GM11168 (cell line): ENCODE measurements at regions not wholly inside any gene's neighbourhood (a gene's known extent, or its start where the extent isn't known, plus 50 kb on each side); places are given as distances from the start of the nearest gene placed in this dataset.
"Not testable (repeated sequence)": the region's sequence is repeated elsewhere in the genome, so short reads cannot be mapped to it uniquely, and the experiment has no call there.

Experiments used
- in situ Hi-C: fragments of 300-500 bp; cut with MboI; formaldehyde crosslinking; loops from one replicate; pipeline ENCODE4 v1.12.0; 2022; ENCODE audit warnings: low sequenced_read_pairs; ENCODE audit not compliant: unreplicated experiment

DNA sequence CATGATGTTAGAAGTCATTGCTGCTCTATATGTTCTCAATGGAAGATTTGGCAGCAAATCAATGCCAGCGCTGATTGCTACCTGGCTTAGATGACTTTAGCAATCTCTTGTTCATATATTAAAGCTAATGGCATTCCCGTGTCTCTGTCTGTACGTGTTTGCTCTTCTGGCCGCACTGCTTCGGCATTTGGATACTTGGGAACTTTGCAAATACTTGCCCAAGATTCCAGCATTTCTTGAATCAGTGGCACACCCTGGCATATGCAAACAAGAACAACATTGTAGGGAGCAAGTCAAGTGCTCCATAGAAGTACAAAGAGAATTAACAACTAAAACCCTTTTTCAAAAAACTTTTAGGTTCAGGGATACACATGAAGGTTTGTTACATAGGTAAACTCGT is 128.9 kb upstream of the TMEM164 start:
- in situ Hi-C loops: no loop called here

DNA sequence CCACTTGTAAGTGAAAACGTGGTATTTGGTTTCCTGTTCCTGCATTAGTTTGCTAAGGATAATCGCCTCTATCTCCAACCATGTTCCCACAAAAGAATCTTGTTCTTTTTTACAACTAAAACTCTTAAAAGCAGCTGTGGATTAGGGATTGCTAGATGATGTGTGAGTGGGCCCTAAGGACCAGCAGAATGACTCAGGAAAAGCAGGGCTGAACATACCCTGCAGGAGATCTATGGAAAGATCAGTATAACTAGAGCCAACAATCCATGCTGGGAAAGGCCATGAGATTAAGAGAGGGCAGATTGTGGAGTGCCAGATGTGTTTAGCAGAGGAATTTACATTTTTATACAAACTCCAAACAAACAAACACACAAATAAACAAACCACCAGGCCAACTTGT is 128.4 kb upstream of the TMEM164 start:
- in situ Hi-C loops: no loop called here

DNA sequence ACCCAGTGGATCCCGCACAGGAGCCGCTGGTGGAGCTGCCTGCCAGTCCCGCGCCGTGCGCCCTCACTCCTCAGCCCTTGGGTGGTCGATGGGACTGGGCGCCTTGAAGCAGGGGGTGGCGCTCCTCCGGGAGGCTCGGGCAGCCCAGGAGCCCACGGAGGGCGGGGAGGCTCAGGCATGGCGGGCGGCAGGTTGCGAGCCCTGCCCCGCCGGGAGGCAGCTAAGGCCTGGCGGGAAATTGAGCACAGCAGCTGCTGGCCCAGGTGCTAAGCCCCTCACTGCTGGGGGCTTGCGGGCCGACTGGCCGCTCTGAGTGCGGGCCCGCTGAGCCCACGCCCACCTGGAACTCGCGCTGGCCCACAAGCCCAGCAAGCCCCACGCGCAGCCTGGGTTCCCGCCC is 127.1 kb upstream of the TMEM164 start:
- in situ Hi-C loops: loop anchor here (25.0 kb wide), 1 partner anchor 389 kb away; the partner anchor contains the start of gene GUCY2F

DNA sequence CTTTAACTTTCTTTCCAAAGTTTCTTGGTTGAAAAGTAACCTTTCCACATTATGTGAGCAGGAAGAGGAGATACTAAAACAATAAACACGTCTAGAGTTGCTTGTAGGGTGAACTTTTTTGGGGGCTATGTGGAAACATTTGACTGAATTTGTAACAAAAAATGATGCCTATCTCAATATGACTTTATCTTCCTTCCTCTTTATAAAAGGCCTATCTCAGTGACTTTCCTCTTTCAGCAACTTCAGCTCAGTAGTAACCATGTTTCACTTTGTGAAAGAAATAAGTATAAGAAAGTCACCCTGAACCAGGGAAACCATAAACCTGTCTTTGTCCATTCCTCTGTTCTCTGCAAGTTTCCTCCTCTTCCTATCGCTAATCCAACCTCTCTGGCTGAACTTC is 124.7 kb upstream of the TMEM164 start:
- in situ Hi-C loops: loop anchor here (25.0 kb wide), 1 partner anchor 391 kb away; the partner anchor contains the start of gene GUCY2F

DNA sequence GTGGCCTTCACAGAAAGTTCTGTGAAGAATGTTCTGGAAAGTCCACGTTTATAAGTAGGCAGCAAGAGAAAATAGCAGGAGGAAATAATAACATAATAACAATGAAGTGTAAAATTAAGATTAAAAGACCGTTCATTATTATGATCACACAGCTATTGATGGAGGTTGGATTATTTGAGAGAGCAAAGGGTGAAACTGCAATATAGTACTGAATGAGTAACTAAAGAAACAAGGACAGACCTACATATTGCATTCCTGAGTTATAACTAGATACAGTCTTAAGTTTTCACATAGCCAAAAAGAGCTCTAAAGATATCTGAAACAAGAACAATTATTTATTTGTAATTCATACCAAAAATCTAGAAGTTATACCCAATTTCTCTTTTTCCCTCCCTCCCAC is 122.9 kb upstream of the TMEM164 start:
- in situ Hi-C loops: loop anchor here (25.0 kb wide), 1 partner anchor 393 kb away; the partner anchor contains the start of gene GUCY2F

DNA sequence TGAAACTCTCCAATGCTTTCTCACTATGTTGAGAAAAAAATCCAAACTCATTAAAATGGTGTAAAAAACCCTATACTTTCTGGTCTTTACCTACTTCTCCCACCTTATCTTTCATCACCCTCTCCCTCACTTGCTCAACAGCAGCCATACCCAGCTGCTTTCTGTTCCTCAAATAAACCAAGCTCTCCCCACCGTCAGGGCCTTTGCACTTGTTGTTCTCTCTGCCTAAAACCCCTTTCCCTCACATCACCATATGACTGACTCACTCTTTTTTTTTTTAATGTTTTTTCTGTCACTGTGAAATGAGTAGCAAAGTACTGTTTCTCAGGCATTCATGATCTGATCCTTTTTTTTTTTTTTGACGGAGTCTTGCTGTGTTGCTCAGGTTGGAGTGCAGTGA is 122.3 kb upstream of the TMEM164 start:
- in situ Hi-C loops: loop anchor here (25.0 kb wide), 1 partner anchor 393 kb away; the partner anchor contains the start of gene GUCY2F

DNA sequence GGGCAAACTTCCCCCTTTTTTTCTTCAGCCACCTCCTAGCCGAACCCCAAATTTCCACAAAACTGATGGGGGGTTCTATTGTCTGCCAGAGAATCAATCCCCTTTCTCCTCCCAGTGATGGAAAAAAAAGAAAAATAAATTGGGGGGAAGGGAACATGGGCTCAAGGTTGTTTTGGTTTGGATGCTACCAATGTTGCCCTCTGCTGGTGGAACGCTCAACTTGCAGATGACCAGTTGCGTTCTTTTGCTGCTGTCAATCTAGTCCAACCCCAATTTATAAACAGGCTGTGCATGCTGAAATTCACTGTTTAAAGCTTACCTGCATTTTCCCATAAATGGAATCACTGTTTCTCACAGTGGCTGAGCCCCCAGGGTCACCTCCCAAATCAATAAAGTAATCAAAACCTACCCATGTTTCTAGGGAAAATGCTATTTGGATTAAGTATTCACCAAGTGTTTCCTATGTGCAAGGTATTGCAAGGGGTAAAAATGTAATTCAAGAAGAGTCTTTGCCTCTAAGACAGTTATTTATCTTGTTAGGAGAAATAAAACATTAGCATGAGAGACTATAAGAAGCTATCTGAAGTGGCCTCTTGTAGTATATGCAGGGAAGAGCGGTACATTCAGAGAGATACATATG is 116.7 kb upstream of the TMEM164 start:
- in situ Hi-C loops: loop anchor here (25.0 kb wide), 1 partner anchor 399 kb away; the partner anchor contains the start of gene GUCY2F

DNA sequence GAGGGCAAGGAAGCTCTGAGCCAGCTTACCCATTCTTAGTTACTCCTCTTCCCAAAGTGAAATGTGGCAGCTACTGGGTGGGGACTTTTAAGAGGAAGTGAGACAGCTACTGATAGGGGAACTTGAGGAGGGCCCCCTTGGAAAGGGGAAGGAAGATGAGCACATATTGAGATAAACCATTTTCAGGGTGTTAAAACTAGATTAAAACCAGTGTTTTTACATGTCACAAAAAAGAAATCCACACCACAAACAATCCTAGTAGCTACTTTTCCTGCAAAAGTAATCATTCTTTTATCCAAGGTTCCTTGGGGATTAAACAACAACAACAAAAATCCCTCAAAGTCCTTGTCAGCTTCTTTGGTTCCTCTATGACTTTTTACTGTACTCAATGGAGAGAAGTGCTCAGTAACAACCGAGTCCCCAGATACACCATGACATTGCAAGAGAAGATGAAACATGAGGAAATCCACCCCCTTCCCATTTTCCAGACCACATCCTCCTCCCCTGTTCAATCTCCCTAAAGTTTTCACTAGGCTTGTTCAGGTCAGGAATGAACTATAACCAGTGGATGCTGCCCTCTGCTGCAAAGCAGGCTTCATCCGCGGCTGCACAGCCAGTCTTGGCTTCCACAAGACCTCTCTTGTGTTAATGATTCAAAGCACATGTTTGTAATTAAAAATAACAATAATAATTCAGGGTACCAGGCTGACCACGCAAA is 113.5 kb upstream of the TMEM164 start:
- in situ Hi-C loops: loop anchor here (25.0 kb wide), 1 partner anchor 402 kb away; the partner anchor contains the start of gene GUCY2F

DNA sequence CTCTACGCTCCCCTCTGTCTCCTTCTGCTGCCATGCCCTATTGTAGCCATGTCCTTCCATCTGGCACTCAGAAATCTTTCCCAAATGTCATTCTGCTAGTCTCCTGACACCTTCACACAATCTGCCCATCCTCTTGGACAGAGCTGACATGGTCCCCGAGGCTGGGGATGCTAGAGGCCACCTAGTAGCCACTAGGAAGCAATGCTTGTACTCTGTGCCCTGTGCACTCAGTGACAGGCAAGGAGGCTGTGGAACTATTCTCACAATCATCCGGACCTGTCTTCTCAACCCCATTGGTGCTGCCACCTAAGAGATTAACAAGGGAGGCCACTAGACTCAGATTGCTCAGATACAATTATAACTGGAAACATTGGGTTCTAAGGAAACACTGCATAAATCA is 112.6 kb upstream of the TMEM164 start:
- in situ Hi-C loops: loop anchor here (25.0 kb wide), 1 partner anchor 403 kb away; the partner anchor contains the start of gene GUCY2F

DNA sequence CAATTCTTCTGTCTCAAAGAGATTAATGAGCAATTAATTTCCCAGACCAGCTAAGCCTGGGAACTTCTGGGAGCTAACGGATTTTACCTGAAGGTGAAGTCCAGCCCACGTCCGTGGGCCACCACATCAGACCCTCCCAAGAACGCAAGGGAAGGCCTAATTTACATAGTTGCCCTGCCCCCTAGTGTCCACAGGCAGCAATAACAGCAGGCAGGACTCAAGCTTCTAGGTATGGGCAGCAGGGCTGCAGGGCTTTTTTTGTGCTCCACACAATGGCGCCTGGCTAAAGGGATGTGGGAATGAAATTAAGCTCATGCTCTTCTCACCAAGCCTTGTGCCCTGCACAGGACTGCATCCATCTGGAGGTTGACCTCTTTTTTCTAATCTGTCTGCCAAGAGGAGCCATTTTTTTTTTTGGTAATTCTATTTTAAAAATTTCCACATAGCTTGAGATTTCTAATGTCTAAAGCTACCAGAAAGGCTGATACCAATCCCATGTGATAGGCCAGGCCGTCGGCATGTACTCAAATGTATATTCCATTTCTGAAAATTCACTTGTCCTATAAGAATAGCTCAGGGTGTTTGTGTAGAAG is 111.9 kb upstream of the TMEM164 start:
- in situ Hi-C loops: loop anchor here (25.0 kb wide), 1 partner anchor 404 kb away; the partner anchor contains the start of gene GUCY2F

DNA sequence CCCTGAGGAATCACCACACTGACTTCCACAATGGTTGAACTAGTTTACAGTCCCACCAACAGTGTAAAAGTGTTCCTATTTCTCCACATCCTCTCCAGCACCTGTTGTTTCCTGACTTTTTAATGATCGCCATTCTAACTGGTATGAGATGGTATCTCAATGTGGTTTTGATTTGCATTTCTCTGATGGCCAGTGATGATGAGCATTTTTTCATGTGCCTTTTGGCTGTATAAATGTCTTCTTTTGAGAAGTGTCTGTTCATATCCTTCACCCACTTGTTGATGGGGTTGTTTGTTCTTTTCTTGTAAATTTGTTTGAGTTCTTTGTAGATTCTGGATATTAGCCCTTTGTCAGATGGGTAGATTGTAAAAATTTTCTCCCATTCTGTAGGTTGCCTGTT is 106.9 kb upstream of the TMEM164 start:
- in situ Hi-C loops: loop anchor here (25.0 kb wide), 1 partner anchor 409 kb away; the partner anchor contains the start of gene GUCY2F

DNA sequence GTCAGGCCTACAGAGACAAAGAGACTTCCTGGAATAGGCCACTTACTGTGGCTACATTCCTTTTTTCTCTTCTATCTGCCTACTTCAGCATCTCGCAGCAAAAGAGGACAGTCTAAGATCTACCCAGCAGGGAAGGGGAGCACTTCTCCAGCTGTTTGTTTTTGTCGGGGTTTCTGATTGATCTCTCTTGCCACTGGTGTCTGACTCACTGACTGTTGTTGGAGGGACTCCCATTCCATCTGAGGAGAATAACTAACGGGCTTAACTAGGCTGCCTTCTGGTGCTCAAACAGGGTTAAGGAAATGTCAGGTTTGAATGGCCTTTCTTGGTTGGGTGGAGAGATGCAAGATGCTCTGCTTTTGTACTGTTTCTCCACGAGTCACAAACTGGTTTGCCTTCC is 100.2 kb upstream of the TMEM164 start:
- in situ Hi-C loops: loop anchor here (25.0 kb wide), 1 partner anchor 235 kb away; no protein-coding TSS in a partner anchor

DNA sequence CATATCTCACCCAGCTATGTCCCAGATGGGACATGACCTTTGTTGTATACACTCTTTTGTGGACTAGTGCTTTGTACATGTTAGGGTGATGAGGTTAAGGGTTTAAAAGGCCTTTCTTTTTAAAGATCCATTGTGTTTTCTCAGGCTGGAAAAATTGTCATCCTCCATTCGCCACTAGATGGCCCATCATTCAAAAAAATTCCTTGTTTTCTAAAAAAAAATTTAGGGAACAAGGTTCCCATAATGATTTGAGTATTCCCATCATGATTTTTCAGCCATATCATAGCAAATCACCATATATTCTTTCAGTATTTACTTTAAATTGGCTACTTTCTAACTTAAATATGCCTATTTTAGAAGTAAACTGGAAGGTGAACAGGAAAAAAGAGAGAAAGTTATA is 91.9 kb upstream of the TMEM164 start:
- in situ Hi-C loops: loop anchor here (25.0 kb wide), 1 partner anchor 226 kb away; no protein-coding TSS in a partner anchor

DNA sequence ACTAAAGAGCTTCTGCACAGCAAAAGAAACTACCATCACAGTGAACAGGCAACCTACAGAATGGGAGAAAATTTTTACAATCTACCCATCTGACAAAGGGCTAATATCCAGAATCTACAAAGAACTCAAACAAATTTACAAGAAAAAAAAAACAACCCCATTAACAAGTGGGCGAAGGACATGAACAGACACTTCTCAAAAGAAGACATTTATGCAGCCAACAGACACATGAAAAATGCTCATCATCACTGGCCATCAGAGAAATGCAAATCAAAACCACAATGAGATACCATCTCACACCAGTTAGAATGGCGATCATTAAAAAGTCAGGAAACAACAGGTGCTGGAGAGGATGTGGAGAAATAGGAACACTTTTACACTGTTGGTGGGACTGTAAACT is 89.9 kb upstream of the TMEM164 start:
- in situ Hi-C loops: loop anchor here (25.0 kb wide), 1 partner anchor 224 kb away; no protein-coding TSS in a partner anchor

DNA sequence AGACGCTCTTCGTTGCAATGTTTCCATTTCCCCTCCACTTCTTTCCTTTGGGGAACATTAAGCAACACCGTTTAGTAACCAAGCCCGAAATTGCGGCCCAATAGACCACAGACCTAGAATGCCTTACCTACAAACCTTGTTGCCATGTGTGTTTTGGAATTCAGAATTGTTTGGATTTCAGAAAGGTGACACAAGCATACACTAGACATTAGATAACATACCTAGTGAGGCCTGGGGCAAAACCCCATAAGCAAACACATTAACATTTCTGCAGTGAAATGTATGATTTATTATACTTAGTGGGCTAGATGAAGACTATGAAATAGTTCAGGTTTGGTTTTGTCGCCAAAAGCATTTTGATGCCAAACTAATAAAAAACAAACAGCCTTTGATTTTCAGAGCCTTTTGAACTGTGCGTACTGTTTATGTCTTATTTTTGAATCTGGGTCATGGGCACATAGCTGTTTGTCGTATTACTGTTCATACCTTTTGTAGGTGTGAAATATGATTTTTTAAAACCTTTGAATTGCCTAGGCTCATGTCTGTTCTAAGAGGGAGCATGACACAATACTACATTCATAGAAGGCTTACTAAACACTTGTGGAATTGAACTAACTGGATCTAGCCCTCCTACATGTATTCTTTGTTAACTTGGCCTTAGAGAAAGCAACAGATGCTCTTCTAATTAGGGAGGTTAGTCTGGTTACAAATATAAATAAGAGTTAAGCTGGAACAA is 88.6 kb upstream of the TMEM164 start:
- in situ Hi-C loops: loop anchor here (25.0 kb wide), 1 partner anchor 223 kb away; no protein-coding TSS in a partner anchor

DNA sequence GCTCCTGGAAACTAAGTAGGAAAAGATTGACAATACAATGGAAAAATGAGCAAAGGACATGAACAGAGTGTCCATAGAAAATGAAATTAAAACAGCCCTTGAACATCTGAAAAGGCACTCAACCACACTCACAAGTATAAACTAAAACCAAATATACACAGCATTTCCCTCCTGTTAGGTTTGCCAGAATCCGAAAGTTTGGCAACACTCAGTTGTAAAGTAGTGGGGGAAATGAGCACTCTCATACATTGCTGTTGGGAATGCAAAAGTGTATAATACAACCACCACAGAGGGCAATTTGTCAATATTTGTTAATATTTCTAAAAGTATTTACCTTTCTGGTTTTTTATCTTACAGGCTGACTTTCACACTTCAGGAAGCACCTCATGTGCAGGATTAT is 84.2 kb upstream of the TMEM164 start:
- in situ Hi-C loops: loop anchor here (25.0 kb wide), 1 partner anchor 219 kb away; no protein-coding TSS in a partner anchor

DNA sequence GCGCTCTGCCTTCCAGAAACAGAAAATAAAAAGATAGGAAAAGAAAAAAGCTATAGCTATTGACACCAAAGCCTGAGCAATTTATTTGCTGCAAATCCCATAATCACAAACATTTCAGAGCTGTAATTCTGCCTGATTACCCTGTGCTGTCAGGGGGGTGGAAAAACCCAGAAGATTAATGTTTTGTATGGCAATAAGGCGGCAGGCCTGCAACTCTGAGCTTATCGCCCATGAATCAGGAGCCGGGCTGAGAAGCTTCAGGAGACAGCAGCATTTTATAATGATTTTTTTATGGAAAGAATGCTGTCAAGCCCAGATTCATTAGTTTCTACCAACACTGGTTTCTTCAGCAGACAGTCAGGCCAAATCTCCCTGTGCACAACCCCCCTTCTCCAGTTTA is 82.6 kb upstream of the TMEM164 start:
- in situ Hi-C loops: loop anchor here (25.0 kb wide), 1 partner anchor 217 kb away; no protein-coding TSS in a partner anchor

DNA sequence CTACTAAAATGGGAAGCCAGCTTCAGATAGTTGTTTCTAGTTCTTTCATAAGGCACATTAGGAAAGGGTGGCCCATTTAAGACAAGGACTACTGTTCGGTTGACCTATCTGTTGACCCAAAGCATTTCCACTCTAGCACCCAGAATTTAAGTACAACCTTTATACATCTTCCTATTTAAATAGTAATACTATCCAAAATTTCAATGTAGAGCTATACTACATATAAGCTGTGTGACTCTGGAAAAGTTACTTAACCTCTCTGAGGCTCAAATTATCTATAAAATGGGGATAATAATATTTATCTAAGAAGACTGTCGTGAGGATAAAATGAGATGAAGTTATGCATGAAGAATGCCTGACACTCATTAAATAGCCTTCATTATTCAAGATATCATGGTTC is 82.0 kb upstream of the TMEM164 start:
- in situ Hi-C loops: loop anchor here (25.0 kb wide), 1 partner anchor 216 kb away; no protein-coding TSS in a partner anchor

DNA sequence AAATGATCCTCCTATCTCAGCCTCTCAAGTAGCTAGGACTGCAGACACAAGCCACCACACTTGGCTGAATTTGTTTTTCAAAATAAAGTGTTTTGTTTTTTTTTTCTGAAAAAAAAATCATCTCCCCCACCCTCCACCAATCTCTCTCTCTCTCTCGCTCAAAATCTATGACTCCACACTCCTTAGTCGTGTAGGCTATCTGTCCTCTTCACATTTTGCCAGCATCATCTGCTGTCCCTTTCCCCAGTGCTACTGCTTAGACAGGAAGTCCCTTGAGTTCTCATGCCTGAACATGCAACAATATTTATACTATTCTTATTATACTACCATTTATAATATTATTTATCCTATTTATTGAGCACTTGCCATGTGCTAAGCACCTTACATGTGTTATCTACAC is 80.7 kb upstream of the TMEM164 start:
- in situ Hi-C loops: loop anchor here (25.0 kb wide), 1 partner anchor 215 kb away; no protein-coding TSS in a partner anchor

DNA sequence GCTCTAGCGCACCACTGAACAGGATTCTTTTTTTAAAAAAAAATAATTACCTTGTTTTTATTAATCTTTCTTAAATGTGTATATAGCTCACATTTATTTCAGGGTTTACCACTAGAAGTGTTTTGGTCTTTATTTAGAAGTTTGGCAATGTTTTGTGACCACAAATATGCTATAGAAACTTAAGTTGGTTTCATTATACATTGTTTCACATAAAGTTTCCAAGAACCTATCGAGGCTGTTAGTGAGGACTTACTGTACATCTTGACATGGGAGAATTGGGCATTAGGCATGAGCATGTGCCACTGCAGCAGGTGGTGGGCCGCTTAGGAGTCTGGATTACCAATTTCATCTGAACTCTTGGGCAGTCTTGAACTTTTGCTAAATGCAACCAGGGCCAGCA is 77.9 kb upstream of the TMEM164 start:
- in situ Hi-C loops: not testable (repeated sequence)
